WERI-Rb-1 (cell line): ENCODE measurements at regions not wholly inside any gene's neighbourhood (a gene's known extent, or its start where the extent isn't known, plus 50 kb on each side); places are given as distances from the start of the nearest gene placed in this dataset.

Experiments
- DNase-seq: peaks from one replicate; pipeline ENCODE4 v3.0.0-alpha.2; 2020
- H3K27ac ChIP-seq: fragments of 250-450 bp; sonication (Bioruptor Pico); 2 replicates; pipeline ENCODE4 v1.5.1; 2020; ENCODE audit warnings: mild to moderate bottlenecking, moderate library complexity
- H3K27me3 ChIP-seq: fragments of 250-450 bp; sonication (Bioruptor Pico); 2 replicates; pipeline ENCODE4 v1.5.1; 2021; ENCODE audit warnings: mild to moderate bottlenecking, low read depth, moderate library complexity; ENCODE audit not compliant: insufficient read depth, severe bottlenecking
- H3K36me3 ChIP-seq: fragments of 250-450 bp; sonication (Bioruptor Pico); 2 replicates; pipeline ENCODE4 v1.5.1; 2020; ENCODE audit warnings: mild to moderate bottlenecking, moderate library complexity
- H3K4me3 ChIP-seq: 2 replicates; pipeline ENCODE4 v1.5.1; 2011; ENCODE audit warnings: low read depth, mild to moderate bottlenecking, control low read depth, low read length
- H3K9me3 ChIP-seq: fragments of 250-450 bp; sonication (Bioruptor Pico); 2 replicates; pipeline ENCODE4 v1.5.1; 2021; ENCODE audit warnings: mild to moderate bottlenecking, moderate library complexity; ENCODE audit not compliant: severe bottlenecking
- TF ChIP-seq, protein P1 (sequence below): IDR thresholded peaks from 2 replicates; pipeline ENCODE4 v1.5.1; 2011; ENCODE audit warnings: low read depth, mild to moderate bottlenecking, control low read depth, inconsistent platforms, low read length

DNA sequence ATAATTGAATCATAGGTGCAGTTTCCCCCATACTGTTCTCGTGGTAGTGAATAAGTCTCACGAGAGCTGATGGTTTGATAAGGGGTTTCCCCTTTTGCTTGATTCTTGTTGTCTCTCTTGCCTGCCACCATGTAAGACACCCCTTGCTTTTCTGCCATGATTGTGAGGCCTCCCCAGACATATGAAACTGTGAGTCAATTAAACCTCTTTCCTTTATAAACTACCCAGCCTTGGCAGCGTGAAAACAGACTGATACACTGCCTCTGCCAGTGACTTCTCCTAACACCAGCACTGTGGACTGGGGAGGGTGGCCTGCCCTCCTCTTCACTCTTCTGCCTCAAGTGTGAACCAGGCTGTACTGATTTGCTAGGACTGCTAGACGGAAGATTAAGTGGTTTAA lies 108.6 kb downstream of the RAB11FIP2 start:
- Histone ChIP-seq H3K4me3 (no peak overlapping the region), H3K9me3 (no peaks in the 10 kb centered on the region), H3K36me3 (no peaks in the 10 kb centered on the region), H3K27ac (peak overlapping the region; percentile 24; the same call in 1 of the 2 replicates), H3K27me3 (no peaks in the 10 kb centered on the region)
- DNase-seq: no peak
- TF ChIP-seq, protein P1, sequence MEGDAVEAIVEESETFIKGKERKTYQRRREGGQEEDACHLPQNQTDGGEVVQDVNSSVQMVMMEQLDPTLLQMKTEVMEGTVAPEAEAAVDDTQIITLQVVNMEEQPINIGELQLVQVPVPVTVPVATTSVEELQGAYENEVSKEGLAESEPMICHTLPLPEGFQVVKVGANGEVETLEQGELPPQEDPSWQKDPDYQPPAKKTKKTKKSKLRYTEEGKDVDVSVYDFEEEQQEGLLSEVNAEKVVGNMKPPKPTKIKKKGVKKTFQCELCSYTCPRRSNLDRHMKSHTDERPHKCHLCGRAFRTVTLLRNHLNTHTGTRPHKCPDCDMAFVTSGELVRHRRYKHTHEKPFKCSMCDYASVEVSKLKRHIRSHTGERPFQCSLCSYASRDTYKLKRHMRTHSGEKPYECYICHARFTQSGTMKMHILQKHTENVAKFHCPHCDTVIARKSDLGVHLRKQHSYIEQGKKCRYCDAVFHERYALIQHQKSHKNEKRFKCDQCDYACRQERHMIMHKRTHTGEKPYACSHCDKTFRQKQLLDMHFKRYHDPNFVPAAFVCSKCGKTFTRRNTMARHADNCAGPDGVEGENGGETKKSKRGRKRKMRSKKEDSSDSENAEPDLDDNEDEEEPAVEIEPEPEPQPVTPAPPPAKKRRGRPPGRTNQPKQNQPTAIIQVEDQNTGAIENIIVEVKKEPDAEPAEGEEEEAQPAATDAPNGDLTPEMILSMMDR: no peak

DNA sequence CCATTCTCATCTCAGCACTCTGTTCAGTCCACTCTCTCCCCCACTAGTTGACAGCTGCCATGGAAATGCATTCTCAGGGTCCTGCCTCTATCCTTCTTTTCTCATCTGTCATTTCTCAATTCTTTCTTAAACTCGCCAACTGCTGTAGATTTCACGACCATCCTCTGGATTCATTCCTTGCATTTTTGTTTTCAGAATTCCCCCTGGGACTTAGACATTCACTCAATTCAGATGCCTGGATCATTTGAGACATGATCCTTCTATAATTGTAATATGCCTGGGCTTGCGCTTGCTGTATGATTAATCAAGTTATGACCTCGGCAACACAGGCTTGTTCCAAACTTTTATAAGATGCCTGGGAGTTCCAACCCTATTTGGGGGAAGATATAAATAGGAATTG lies 104.5 kb downstream of the RAB11FIP2 start:
- Histone ChIP-seq H3K27ac (peak overlapping the region; percentile 32; the same call in 1 of the 2 replicates), H3K4me3 (no peak overlapping the region), H3K27me3 (no peaks in the 10 kb centered on the region), H3K36me3 (no peaks in the 10 kb centered on the region), H3K9me3 (no peaks in the 10 kb centered on the region)
- no peak for DNase-seq
- TF ChIP-seq, protein P1: no peak

DNA sequence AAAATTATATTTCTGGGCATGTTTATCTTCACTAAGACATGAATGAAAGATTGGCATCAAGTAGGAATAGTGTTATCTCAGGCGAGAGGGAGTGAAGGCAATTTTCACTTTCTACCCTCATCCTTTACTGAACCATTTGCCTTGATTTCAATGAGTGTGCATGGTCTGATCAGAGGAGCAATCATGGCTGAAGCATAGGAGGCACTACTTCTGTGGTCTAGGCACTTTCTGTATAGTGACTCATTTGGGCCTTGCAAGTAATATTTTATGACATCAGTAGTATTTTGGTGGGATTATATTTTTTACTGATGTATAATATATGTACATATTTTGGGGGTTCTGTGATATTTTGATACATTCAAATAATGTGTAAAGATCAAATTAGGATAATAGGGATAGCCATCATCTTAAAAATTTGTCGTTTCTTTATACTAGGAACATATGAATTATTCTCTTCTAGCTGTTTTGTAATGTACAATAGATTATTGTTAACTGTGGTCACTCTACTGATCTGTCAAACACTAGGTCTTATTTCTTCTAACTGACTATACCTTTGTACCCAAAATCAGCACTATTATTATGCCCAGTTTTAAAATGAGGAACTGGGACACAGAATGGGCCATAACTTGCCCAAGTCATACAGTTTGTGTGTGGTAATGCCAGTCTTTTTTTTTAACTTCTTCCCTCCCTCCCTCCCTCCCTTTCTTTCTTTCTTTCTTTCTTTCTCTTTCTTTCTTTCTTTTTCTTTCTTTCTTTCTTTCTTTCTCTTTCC lies 101.9 kb downstream of the RAB11FIP2 start:
- no peak for DNase-seq
- no peaks in the 10 kb centered on the region for H3K9me3 ChIP-seq
- no peaks in the 10 kb centered on the region for H3K27me3 ChIP-seq
- H3K27ac ChIP-seq: no peak overlapping the region
- no peaks in the 10 kb centered on the region for H3K36me3 ChIP-seq
- TF ChIP-seq, protein P1: no peak
- H3K4me3 ChIP-seq: no peak overlapping the region

DNA sequence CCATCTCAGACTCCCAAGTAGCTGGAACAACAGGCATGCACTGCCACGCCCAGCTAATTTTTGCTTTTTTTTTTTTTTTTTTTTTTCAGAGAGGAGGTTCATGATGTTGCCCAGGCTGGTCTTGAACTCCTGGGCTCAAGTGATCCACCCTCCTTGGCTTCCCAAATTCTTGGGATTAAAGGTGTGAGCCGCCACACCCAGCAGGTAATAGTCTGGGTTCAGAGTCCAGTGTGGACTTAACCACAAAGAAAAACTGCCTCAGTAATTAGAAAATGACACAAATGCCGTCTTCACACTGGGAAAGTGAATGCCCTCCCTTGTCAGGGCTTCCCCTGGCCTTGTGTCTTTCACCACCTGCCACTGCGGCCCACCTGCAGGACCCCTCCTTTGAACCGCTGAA lies 101.1 kb downstream of the RAB11FIP2 start:
- H3K27me3 ChIP-seq: no peaks in the 10 kb centered on the region
- no peak for DNase-seq
- TF ChIP-seq, protein P1: no peak
- H3K4me3 ChIP-seq: no peak overlapping the region
- no peaks in the 10 kb centered on the region for H3K9me3 ChIP-seq
- H3K27ac ChIP-seq: no peak overlapping the region
- no peaks in the 10 kb centered on the region for H3K36me3 ChIP-seq

DNA sequence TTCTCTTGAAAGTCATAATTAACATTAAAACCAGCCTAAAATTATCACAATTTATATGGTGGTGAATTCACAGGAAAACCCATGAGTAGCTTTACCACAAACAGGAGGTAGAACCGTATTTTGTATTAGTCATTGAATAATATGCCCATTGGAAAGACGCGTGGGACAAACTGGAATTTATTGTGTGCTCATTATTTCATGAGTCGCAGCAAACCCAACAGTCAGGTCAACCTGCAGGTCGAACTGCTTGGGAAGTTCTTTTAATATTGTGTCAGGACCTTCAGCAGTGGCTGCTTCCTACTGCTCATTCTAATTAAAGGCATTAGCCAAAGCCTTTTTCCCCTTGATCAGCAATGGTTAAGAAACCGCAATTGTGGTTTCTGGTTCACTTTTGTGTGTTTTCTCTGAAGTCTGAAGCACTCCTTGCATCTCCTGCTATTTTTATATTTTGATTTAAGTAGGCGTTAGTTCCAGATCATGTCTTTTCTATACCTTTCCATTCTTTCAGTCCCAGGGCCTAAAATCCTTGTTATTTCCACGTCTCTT lies 100.1 kb downstream of the RAB11FIP2 start:
- Histone ChIP-seq H3K27ac (no peak overlapping the region), H3K27me3 (no peaks in the 10 kb centered on the region), H3K9me3 (no peaks in the 10 kb centered on the region), H3K4me3 (no peak overlapping the region), H3K36me3 (no peaks in the 10 kb centered on the region)
- TF ChIP-seq, protein P1: no peak
- DNase-seq: no peak
